Esophagus muscularis mucosa (tissue), 4 donors: ENCODE measurements at regions not wholly inside any gene's neighbourhood (a gene's known extent, or its start where the extent isn't known, plus 50 kb on each side); places are given as distances from the start of the nearest gene placed in this dataset.

Experiments
- EP300 ChIP-seq: sonication (generic); formaldehyde crosslinking; IDR thresholded peaks from one replicate; pipeline ENCODE4 v1.6.1; 2017; ENCODE audit warnings: antibody characterized with exemption
- POLR2A ChIP-seq: fragments of 450-650 bp; IDR thresholded peaks from one replicate; pipeline ENCODE4 v1.6.1; 2017; ENCODE audit warnings: antibody characterized with exemption, moderate library complexity, mild to moderate bottlenecking, low read depth
- POLR2AphosphoS5 ChIP-seq, 2 donors: sonication (generic); formaldehyde crosslinking; IDR thresholded peaks; one replicate each; pipeline ENCODE4 v1.6.1; 2017; ENCODE audit warnings: antibody characterized with exemption in 2 of 2
- TF ChIP-seq, protein P1 (sequence below), 3 experiments: fragments of 200-600 bp in 2 of 3; fragments of 450-650 bp in 1 of 3; sonication (generic) in 2 of 3; IDR thresholded peaks; one replicate each; pipeline ENCODE4 v1.5.1; 2017 to 2019; ENCODE audit warnings: antibody characterized with exemption in 3 of 3, mild to moderate bottlenecking in 2 of 3, moderate library complexity in 1 of 3

DNA sequence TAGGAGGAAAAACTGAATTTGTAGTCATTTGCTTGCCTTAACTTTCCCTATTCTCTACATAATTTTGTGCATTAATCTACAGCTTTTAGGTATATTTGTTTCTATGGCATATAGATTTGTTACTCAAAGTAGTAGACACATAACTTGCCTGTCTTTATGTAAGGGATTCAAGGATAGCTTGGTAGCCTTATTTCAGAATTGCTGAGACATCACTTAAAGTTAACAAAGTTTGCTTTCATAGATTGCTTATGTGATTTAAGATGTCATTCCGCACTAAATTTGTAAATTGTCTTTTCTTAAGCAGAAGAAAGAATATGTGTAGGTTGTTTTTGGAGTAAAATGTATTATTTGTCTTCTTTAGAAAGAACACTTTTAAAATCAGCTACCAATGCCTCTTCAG is 477.7 kb upstream of the NOVA1 start:
- TF ChIP-seq POLR2AphosphoS5 (IDR thresholded peaks at IDR 0.05) (no peak), POLR2A (no peak), EP300 (no peak)
- TF ChIP-seq, protein P1, sequence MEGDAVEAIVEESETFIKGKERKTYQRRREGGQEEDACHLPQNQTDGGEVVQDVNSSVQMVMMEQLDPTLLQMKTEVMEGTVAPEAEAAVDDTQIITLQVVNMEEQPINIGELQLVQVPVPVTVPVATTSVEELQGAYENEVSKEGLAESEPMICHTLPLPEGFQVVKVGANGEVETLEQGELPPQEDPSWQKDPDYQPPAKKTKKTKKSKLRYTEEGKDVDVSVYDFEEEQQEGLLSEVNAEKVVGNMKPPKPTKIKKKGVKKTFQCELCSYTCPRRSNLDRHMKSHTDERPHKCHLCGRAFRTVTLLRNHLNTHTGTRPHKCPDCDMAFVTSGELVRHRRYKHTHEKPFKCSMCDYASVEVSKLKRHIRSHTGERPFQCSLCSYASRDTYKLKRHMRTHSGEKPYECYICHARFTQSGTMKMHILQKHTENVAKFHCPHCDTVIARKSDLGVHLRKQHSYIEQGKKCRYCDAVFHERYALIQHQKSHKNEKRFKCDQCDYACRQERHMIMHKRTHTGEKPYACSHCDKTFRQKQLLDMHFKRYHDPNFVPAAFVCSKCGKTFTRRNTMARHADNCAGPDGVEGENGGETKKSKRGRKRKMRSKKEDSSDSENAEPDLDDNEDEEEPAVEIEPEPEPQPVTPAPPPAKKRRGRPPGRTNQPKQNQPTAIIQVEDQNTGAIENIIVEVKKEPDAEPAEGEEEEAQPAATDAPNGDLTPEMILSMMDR (IDR thresholded peaks at IDR 0.05): no peak
